GM19467 (cell line): ENCODE measurements at regions not wholly inside any gene's neighbourhood (a gene's known extent, or its start where the extent isn't known, plus 50 kb on each side); places are given as distances from the start of the nearest gene placed in this dataset.

Source experiments
- ATAC-seq: cut with Tn5 transposase; IDR thresholded peaks from one replicate; pipeline ENCODE4 v1.9.1; 2021; ENCODE audit warnings: mild to moderate bottlenecking, moderate library complexity; ENCODE audit not compliant: unreplicated experiment

DNA sequence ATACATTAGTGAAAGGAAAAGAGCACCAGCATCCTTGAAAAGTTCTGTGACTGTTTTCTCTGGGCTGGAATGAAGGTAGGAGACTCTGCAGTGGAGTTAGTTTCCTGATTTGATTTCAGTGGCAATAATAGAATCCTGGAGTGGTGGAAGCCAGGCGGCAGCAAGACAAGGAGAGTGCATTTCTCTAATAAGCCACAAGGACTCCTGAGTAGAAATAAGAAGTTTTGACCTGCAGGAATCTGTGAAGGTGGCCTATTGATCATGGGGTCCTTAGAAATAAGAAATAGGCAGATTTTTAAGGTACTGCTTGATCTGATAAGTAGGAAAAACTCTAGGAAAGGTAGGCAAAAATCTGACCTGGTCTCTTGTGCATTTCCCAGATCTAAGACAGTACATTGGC is 68.4 kb upstream of the ELOVL5 start:
- ATAC-seq = no peak

GRCh38 chr6:53413326-53413725 is 64.6 kb upstream of the ELOVL5 start:
- no peak for ATAC-seq

- no peak for ATAC-seq
Observed at GRCh38 chr6:53412751-53413150, 64.0 kb upstream of the ELOVL5 start.

- no peak for ATAC-seq
Observed at GRCh38 chr6:53412021-53412715, 63.4 kb upstream of the ELOVL5 start.

- ATAC-seq = no peak
Observed at GRCh38 chr6:53411451-53411850, 62.7 kb upstream of the ELOVL5 start.

GRCh38 chr6:53410508-53411258 is 61.9 kb upstream of the ELOVL5 start:
- ATAC-seq = peak; percentile 92

DNA sequence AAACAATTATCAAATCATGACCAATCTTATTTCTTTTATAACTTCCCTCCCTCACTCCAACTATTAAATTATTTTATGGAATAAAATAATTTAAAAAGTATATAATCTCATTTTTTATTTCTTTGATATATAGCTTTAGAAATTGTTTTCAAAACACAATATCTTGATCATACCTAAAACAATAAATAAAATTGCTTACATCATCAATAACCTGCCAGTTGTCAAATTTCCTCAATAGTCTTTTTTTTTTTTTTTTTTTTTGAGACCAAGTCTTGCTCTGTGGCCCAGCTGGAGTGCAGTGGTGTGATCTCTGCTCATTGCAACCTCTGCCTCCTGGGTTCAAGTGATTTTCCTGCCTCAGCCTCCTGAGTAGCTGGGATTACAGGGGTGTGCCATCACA is 60.1 kb upstream of the ELOVL5 start:
- ATAC-seq = no peak

DNA sequence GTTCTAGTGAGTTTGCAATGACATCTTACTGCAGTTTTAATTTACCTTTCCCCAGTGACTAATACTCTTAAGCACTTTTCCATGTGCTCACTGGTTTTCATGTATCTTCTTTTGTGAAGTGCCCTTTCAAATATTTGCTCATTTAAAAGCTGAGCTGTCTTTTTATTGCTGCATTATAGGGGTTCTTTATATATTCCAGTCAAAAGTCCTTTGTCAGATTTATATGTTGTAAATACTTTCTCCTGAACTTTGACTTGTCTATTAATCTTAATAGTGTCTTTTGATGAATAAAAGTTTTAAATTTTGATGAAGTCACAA is 50.2 kb upstream of the ELOVL5 start:
- no peak for ATAC-seq

- no peak for ATAC-seq
Observed at GRCh38 chr6:53398247-53399026, 49.7 kb upstream of the ELOVL5 start.
